GM12878 (cell line): ENCODE measurements at regions not wholly inside any gene's neighbourhood (a gene's known extent, or its start where the extent isn't known, plus 50 kb on each side); places are given as distances from the start of the nearest gene placed in this dataset.

Experiments used
- ESRRA ChIP-seq: IDR thresholded peaks from 2 replicates; pipeline ENCODE4 v1.6.1; 2012; ENCODE audit warnings: mild to moderate bottlenecking, low read length, improper control_type of control experiment
- ZSCAN29 ChIP-seq: fragments of 450-650 bp; IDR thresholded peaks from 2 replicates; pipeline ENCODE4 v1.6.1; 2017; ENCODE audit warnings: mild to moderate bottlenecking, moderate library complexity
- TF ChIP-seq, protein P1 (sequence below), 3 experiments: IDR thresholded peaks in 2 of 3; conservative IDR thresholded peaks in 1 of 3; 2 replicates each; pipeline ENCODE4 v1.5.1; 2011; ENCODE audit warnings: low read depth in 3 of 3, low read length in 3 of 3, mild to moderate bottlenecking in 3 of 3, control low read depth in 2 of 3, moderate library complexity in 2 of 3, inconsistent platforms in 1 of 3, mixed read lengths in 1 of 3; ENCODE audit not compliant: control insufficient read depth in 2 of 3, insufficient read depth in 1 of 3; ENCODE audit errors: extremely low read depth in 1 of 3

DNA sequence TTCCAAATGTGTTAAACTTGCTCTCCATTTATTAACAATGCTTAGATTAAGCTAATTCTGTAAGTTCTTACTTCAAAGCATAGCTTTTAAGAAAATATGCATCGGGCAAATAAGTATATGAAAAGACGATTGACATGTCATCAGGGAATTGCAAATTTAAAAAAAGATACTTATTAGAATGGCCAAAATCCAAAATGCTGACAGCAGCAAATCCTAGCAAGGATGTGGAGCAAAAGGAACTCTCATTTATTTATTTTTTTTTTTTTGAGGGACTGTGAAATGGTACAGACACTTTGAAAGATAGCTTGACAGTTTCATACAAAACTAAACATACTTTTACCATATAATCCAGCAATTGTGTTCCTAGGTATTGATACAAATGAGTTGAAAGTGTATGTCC is 779.5 kb upstream of the MDGA2 start:
- TF ChIP-seq, protein P1, sequence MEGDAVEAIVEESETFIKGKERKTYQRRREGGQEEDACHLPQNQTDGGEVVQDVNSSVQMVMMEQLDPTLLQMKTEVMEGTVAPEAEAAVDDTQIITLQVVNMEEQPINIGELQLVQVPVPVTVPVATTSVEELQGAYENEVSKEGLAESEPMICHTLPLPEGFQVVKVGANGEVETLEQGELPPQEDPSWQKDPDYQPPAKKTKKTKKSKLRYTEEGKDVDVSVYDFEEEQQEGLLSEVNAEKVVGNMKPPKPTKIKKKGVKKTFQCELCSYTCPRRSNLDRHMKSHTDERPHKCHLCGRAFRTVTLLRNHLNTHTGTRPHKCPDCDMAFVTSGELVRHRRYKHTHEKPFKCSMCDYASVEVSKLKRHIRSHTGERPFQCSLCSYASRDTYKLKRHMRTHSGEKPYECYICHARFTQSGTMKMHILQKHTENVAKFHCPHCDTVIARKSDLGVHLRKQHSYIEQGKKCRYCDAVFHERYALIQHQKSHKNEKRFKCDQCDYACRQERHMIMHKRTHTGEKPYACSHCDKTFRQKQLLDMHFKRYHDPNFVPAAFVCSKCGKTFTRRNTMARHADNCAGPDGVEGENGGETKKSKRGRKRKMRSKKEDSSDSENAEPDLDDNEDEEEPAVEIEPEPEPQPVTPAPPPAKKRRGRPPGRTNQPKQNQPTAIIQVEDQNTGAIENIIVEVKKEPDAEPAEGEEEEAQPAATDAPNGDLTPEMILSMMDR (IDR thresholded peaks at IDR 0.05 in 2 of 3, conservative IDR thresholded peaks at IDR 0.05 in 1 of 3; ENCODE audit: control insufficient read depth in 2 of 3, extremely low read depth in 1 of 3, insufficient read depth in 1 of 3, low read depth in 3 of 3, low read length in 3 of 3) = no peak
- no peak for TF ChIP-seq ZSCAN29
- no peak for TF ChIP-seq ESRRA
